ENCODE measurements at regions not wholly inside any gene's neighbourhood (a gene's known extent, or its start where the extent isn't known, plus 50 kb on each side); places are given as distances from the start of the nearest gene placed in this dataset.

DNA sequence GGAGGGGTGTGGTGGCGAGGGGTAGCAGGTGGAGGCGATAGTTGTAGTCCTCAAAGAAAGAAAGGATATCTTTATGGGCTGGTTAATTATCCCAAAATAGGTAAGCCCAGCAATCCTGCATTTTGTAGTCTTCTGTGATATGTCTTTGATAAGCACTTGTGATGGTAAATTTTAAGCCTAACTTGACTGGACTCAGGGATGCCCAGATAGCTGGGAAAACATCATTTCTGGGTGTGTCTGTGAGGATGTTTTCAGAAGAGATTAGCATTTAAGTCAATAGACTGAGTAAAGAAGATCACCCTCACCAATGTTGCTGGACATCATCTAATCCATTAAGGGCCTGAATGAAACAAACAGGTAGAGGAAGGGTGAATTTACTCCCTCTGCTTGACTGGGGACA, 124.8 kb upstream of the RIPOR2 start:
- H3K4me1 ChIP-seq (ENCODE audit: control insufficient read depth in 3 of 3, insufficient read depth in 3 of 3, low read length in 3 of 3) = peaks cover 0 to 2% (median 0%) of the 10 kb centered on the region in 3 donors
- no peak overlapping the region for H3K27ac ChIP-seq (ENCODE audit: low read depth, low read length)
- H3K36me3 ChIP-seq (ENCODE audit: control insufficient read depth in 3 of 3, insufficient read depth in 3 of 3, low read length in 3 of 3) = no peaks in the 10 kb centered on the region
- no peaks in the 10 kb centered on the region for H3K27me3 ChIP-seq (ENCODE audit: control insufficient read depth in 3 of 3, insufficient read depth in 3 of 3, low read length in 3 of 3)
- no peaks in the 10 kb centered on the region for H3K9me3 ChIP-seq (ENCODE audit: control insufficient read depth in 3 of 3, low read length in 3 of 3)
- H3K9ac ChIP-seq (ENCODE audit: low read depth in 1 of 3, low read length in 3 of 3) = no peak overlapping the region
- no peak overlapping the region for H3K4me3 ChIP-seq (ENCODE audit: low read length in 3 of 3)

DNA sequence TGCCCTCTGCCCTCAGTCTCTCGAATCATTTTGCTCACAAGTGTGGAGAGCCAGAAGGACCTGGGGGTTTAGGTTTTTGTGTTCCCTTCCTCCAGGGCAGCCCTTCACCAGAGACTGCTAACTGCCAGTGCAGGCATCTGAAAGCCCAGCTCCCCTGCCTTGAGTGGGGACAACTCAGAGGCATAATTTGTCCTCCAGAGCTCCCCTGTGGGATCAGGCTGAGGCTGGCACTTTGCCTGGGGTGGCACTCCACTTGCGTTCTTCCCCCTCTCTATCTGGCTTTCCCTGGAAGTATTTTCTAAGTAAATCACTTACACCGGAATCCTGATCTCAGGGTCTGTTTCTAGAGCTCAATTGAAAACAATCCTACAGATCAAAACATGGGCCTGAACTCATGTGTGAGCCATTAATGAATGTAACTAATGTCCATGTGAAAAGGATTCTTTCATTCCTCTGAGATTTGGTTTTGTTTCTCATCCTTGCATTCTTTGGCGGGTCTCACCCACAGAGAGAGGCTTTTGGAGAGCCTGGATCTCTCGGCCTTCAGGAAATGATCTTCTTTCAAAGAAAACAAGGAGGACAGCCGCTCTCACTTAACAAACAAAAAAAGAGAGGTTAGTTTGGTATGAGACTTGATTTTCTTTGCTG, 125.7 kb upstream of the RIPOR2 start:
- no peak overlapping the region for H3K9ac ChIP-seq (ENCODE audit: low read depth in 1 of 3, low read length in 3 of 3)
- H3K4me3 ChIP-seq (ENCODE audit: low read length in 3 of 3) = no peak overlapping the region
- H3K9me3 ChIP-seq (ENCODE audit: control insufficient read depth in 3 of 3, low read length in 3 of 3) = no peaks in the 10 kb centered on the region
- H3K27ac ChIP-seq (ENCODE audit: low read depth, low read length) = no peak overlapping the region
- no peaks in the 10 kb centered on the region for H3K36me3 ChIP-seq (ENCODE audit: control insufficient read depth in 3 of 3, insufficient read depth in 3 of 3, low read length in 3 of 3)
- H3K27me3 ChIP-seq (ENCODE audit: control insufficient read depth in 3 of 3, insufficient read depth in 3 of 3, low read length in 3 of 3) = no peaks in the 10 kb centered on the region
- H3K4me1 ChIP-seq (ENCODE audit: control insufficient read depth in 3 of 3, insufficient read depth in 3 of 3, low read length in 3 of 3) = peaks cover 0 to 2% (median 0%) of the 10 kb centered on the region in 3 donors

DNA sequence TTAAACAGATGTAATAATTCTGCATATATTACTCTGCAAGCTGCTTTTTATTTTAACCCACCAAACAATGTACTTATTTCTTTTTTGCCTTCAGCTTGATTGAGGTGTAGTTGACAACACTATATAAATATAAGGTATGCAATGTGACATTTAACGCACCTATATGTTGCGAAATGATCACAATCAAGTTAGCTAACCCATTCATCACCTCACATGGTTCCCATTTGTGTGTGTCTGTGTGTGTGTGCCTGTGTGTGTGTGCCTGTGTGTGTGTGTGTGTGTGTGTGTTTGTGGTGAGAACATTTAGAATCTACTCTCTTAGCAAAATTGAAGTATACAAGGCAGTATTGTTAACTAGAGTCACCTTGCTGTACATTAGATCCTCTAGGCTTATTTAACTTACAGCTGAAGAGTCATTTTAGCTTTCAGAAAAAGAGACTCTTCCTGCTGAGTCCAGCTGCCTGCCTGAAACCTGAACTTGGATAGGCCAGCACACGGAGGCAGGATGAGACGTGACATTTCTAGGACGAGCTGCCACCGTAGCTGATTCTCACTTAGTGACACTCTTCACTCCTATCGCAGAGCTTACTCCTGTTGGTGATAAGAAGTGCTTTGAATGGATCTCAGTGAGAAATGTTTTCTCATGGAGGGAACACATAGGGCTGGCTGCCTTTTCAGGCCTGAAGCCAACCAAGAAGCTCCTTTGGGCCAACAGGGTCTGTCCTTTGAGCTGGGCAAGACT, 126.5 kb upstream of the RIPOR2 start:
- no peak overlapping the region for H3K4me3 ChIP-seq (ENCODE audit: low read length in 3 of 3)
- H3K36me3 ChIP-seq (ENCODE audit: control insufficient read depth in 3 of 3, insufficient read depth in 3 of 3, low read length in 3 of 3) = no peaks in the 10 kb centered on the region
- H3K9ac ChIP-seq (ENCODE audit: low read depth in 1 of 3, low read length in 3 of 3) = no peak overlapping the region
- peaks cover 0 to 2% (median 0%) of the 10 kb centered on the region in 3 donors for H3K4me1 ChIP-seq (ENCODE audit: control insufficient read depth in 3 of 3, insufficient read depth in 3 of 3, low read length in 3 of 3)
- H3K9me3 ChIP-seq (ENCODE audit: control insufficient read depth in 3 of 3, low read length in 3 of 3) = no peaks in the 10 kb centered on the region
- no peaks in the 10 kb centered on the region for H3K27me3 ChIP-seq (ENCODE audit: control insufficient read depth in 3 of 3, insufficient read depth in 3 of 3, low read length in 3 of 3)
- no peak overlapping the region for H3K27ac ChIP-seq (ENCODE audit: low read depth, low read length)

DNA sequence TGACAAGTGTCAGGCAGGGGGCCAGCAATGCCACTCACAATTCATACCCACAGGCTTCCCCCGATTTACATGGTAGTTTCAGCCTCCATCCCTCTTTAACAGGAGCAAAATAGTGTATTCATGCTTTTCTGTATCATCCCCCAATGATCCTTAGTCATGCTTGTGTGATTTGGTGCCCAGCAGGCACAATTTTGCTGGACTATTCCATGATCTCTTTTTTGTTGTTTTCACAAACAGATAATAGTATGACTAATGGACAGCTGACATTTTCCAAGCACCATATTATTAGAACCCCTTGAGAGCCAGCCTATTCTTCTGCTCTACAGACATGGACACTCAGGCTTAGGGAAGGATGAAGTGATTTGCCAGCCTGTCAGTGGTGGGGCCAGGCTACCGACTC, 128.2 kb upstream of the RIPOR2 start:
- Histone ChIP-seq H3K27me3 (ENCODE audit: control insufficient read depth in 3 of 3, insufficient read depth in 3 of 3, low read length in 3 of 3) (no peaks in the 10 kb centered on the region), H3K4me1 (ENCODE audit: control insufficient read depth in 3 of 3, insufficient read depth in 3 of 3, low read length in 3 of 3) (peaks cover 0 to 2% (median 0%) of the 10 kb centered on the region in 3 donors), H3K9ac (ENCODE audit: low read depth in 1 of 3, low read length in 3 of 3) (no peak overlapping the region), H3K9me3 (ENCODE audit: control insufficient read depth in 3 of 3, low read length in 3 of 3) (no peaks in the 10 kb centered on the region), H3K36me3 (ENCODE audit: control insufficient read depth in 3 of 3, insufficient read depth in 3 of 3, low read length in 3 of 3) (no peaks in the 10 kb centered on the region), H3K4me3 (ENCODE audit: low read length in 3 of 3) (no peak overlapping the region), H3K27ac (ENCODE audit: low read depth, low read length) (no peak overlapping the region)

DNA sequence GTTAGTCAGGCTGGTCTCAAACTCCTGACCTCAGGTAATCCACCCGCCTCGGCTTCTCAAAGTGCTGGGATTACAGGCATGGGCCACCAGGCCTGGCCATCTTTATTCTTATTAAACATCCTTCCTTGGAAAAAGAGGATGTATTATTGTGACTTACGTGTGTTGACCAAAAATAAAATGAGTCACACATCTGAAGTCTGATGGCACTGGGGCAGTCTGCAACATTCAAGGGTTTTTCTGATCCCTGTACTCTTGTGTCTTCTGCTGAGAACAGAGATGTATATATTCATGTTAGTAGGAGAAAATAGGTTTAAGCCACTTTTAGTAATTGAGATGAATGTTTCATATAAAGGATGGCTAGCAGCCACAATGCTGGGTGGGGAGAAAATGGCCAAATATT, 129.9 kb upstream of the RIPOR2 start:
- Histone ChIP-seq H3K27me3 (ENCODE audit: control insufficient read depth in 3 of 3, insufficient read depth in 3 of 3, low read length in 3 of 3) (no peaks in the 10 kb centered on the region), H3K27ac (ENCODE audit: low read depth, low read length) (no peak overlapping the region), H3K36me3 (ENCODE audit: control insufficient read depth in 3 of 3, insufficient read depth in 3 of 3, low read length in 3 of 3) (no peaks in the 10 kb centered on the region), H3K4me1 (ENCODE audit: control insufficient read depth in 3 of 3, insufficient read depth in 3 of 3, low read length in 3 of 3) (peaks cover 0 to 5% (median 2%) of the 10 kb centered on the region in 3 donors), H3K9ac (ENCODE audit: low read depth in 1 of 3, low read length in 3 of 3) (no peak overlapping the region), H3K4me3 (ENCODE audit: low read length in 3 of 3) (no peak overlapping the region), H3K9me3 (ENCODE audit: control insufficient read depth in 3 of 3, low read length in 3 of 3) (no peaks in the 10 kb centered on the region)

DNA sequence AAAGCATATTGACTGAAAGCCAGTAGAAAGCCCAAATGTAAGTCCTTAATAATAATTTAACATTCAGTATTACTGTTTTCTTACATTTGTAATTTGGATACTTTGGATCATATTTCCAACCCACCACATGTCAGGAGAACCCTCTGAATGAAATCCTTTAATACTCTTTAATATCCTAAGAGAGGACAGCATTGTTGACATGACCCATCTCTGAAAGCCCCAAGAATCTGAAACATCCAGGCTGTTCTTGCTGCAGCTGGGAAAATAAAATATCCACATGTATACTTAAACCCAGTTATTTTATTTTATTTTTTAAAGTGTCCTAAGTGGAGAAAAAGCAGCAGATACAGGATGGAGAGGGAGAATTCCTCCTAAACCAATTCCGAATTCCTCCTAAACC, 130.8 kb upstream of the RIPOR2 start:
- Histone ChIP-seq H3K4me3 (ENCODE audit: low read length in 3 of 3) (no peak overlapping the region), H3K36me3 (ENCODE audit: control insufficient read depth in 3 of 3, insufficient read depth in 3 of 3, low read length in 3 of 3) (no peaks in the 10 kb centered on the region), H3K9me3 (ENCODE audit: control insufficient read depth in 3 of 3, low read length in 3 of 3) (no peaks in the 10 kb centered on the region), H3K4me1 (ENCODE audit: control insufficient read depth in 3 of 3, insufficient read depth in 3 of 3, low read length in 3 of 3) (peaks cover 0 to 5% (median 2%) of the 10 kb centered on the region in 3 donors), H3K27me3 (ENCODE audit: control insufficient read depth in 3 of 3, insufficient read depth in 3 of 3, low read length in 3 of 3) (no peaks in the 10 kb centered on the region), H3K9ac (ENCODE audit: low read depth in 1 of 3, low read length in 3 of 3) (no peak overlapping the region), H3K27ac (ENCODE audit: low read depth, low read length) (no peak overlapping the region)

DNA sequence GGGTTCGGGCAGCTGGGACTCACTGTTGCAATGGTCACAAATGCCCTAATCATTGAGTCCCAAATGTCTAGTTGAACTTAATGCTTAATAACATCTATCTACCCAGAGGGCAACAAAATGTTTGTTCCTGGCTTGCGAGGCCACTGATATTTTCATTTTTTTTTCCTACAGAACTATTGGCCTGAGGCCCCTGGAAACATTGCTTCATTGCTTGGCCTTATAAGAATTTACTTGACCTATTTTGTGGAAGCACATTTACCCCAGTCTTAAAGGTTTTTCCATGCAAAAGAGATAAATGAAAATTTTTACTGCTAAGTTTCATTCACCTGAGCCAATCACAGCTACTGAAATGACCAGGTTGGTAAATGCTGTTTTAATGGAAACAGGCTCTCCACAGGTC, 133.1 kb upstream of the RIPOR2 start:
- peaks cover 0 to 2% (median 2%) of the 10 kb centered on the region in 3 donors for H3K4me1 ChIP-seq (ENCODE audit: control insufficient read depth in 3 of 3, insufficient read depth in 3 of 3, low read length in 3 of 3)
- H3K36me3 ChIP-seq (ENCODE audit: control insufficient read depth in 3 of 3, insufficient read depth in 3 of 3, low read length in 3 of 3) = no peaks in the 10 kb centered on the region

DNA sequence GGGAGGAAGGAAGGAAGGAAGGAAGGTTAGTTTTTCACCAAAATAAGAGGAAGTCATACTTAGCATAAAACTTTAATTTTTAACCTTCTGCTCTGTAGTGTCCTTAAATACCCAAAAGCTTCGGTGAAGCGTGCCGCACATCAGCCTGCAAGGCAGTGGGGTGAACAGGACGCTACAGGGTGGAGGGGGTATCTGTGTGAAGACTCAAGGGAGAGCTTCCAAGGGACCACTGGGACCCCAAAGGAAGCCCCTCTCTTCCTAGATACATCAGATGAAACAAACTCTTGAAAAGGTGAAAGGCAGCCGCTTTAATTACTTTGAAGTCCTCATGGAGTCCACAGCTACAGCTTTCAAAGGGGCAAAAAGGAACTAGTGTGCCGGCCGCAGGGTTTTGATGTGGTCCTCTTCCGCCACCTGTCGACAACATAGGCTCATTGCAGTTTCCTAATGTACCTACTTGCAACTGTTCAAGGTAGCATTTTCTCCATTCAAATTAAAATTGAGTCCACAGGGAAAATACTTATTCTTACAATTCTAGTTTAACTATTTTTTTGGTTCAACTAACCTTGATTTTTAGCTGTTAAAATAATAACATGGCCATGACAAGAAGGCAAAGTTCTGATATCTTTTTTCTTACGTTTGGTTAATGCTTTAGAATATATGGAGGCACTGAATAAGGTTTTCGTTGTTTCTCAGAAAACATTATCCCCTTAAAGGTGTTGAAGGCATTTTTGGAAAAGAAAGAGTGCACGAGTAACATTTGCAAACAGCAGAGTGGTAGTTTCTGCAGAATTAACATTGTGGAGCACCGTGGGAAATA, 135.0 kb upstream of the RIPOR2 start:
- no peak overlapping the region for H3K27ac ChIP-seq (ENCODE audit: low read depth, low read length)
- H3K27me3 ChIP-seq (ENCODE audit: control insufficient read depth in 3 of 3, insufficient read depth in 3 of 3, low read length in 3 of 3) = no peaks in the 10 kb centered on the region
- H3K36me3 ChIP-seq (ENCODE audit: control insufficient read depth in 3 of 3, insufficient read depth in 3 of 3, low read length in 3 of 3) = no peaks in the 10 kb centered on the region
- no peak overlapping the region for H3K9ac ChIP-seq (ENCODE audit: low read depth in 1 of 3, low read length in 3 of 3)
- H3K4me3 ChIP-seq (ENCODE audit: low read length in 3 of 3) = no peak overlapping the region
- peaks cover 0 to 2% (median 2%) of the 10 kb centered on the region in 3 donors for H3K4me1 ChIP-seq (ENCODE audit: control insufficient read depth in 3 of 3, insufficient read depth in 3 of 3, low read length in 3 of 3)
- H3K9me3 ChIP-seq (ENCODE audit: control insufficient read depth in 3 of 3, low read length in 3 of 3) = no peaks in the 10 kb centered on the region

More for the DNA sequence above, 133.1 kb upstream of the RIPOR2 start:
- H3K9ac ChIP-seq (ENCODE audit: low read depth in 1 of 3, low read length in 3 of 3) = no peak overlapping the region
- H3K9me3 ChIP-seq (ENCODE audit: control insufficient read depth in 3 of 3, low read length in 3 of 3) = no peaks in the 10 kb centered on the region
- H3K27ac ChIP-seq (ENCODE audit: low read depth, low read length) = no peak overlapping the region
- no peak overlapping the region for H3K4me3 ChIP-seq (ENCODE audit: low read length in 3 of 3)
- H3K27me3 ChIP-seq (ENCODE audit: control insufficient read depth in 3 of 3, insufficient read depth in 3 of 3, low read length in 3 of 3) = no peaks in the 10 kb centered on the region

DNA sequence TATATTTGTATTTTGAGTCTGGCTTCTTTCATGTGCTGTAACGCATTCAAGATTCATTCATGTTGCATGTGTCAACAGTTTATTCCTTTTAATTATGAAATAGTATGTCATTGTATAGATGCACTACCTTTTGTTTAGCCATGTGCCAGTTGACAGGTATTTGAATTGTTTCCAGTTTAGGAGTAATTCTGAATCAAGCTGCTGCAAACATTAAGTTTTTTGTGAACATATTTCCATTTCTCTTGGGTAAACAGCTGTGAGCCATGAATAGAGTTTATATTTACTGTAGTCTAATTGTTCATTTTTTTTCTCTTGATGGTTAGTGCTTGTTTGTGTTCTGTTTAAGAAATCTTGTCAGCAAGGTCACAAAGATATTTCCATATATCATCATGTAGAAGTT, 142.4 kb upstream of the RIPOR2 start:
- Histone ChIP-seq H3K9me3 (ENCODE audit: control insufficient read depth in 3 of 3, low read length in 3 of 3) (no peaks in the 10 kb centered on the region), H3K27me3 (ENCODE audit: control insufficient read depth in 3 of 3, insufficient read depth in 3 of 3, low read length in 3 of 3) (no peaks in the 10 kb centered on the region), H3K4me3 (ENCODE audit: low read length in 3 of 3) (no peak overlapping the region), H3K36me3 (ENCODE audit: control insufficient read depth in 3 of 3, insufficient read depth in 3 of 3, low read length in 3 of 3) (no peaks in the 10 kb centered on the region), H3K4me1 (ENCODE audit: control insufficient read depth in 3 of 3, insufficient read depth in 3 of 3, low read length in 3 of 3) (no peaks in the 10 kb centered on the region), H3K9ac (ENCODE audit: low read depth in 1 of 3, low read length in 3 of 3) (no peak overlapping the region), H3K27ac (ENCODE audit: low read depth, low read length) (no peak overlapping the region)

All from skeletal muscle tissue (tissue), 3 donors.